Panc1 (cell line): ENCODE measurements at regions not wholly inside any gene's neighbourhood (a gene's known extent, or its start where the extent isn't known, plus 50 kb on each side); places are given as distances from the start of the nearest gene placed in this dataset.

Experiments
- ATAC-seq: fragments of 200-7000 bp; cut with Tn5 transposase; 2 replicates; pipeline ENCODE4 v1.9.1; 2020; ENCODE audit warnings: mild to moderate bottlenecking, moderate library complexity
- BruUV-seq: library from RNA; stranded (reverse); fragments of 400-500 nt; replicated peaks from 2 replicates; lab custom pipeline; 2021; lab: Mats Ljungman, UMichigan
- CTCF ChIA-PET: fragments of 300-600 bp; sonication (Branson Sonifier 250); formaldehyde crosslinking; loops from one replicate; lab custom pipeline; 2022; ENCODE audit warnings: antibody characterized with exemption; lab: Charles Lee
- POLR2A ChIA-PET: fragments of 300-600 bp; sonication (Branson Sonifier 250); formaldehyde crosslinking; loops from one replicate; lab custom pipeline; 2022; ENCODE audit warnings: antibody characterized with exemption; lab: Charles Lee
- DNase-seq: peaks from one replicate; pipeline ENCODE4 v3.0.0-alpha.2; 2010; ENCODE audit warnings: low read depth, low spot score
- H3K27ac ChIP-seq: 2 replicates; pipeline ENCODE4 v1.5.1; 2011; ENCODE audit warnings: mild to moderate bottlenecking, low read length, inconsistent platforms
- H3K27me3 ChIP-seq: fragments of 200-500 bp; sonication (Bioruptor generic); 2 replicates; pipeline ENCODE4 v1.6.0; 2014; ENCODE audit warnings: low read length, inconsistent platforms; ENCODE audit not compliant: control insufficient read depth, insufficient read depth
- H3K36me3 ChIP-seq: fragments of 200-500 bp; sonication (Bioruptor generic); 2 replicates; pipeline ENCODE4 v1.5.1; 2014; ENCODE audit warnings: inconsistent platforms, mild to moderate bottlenecking, low read length, moderate library complexity; ENCODE audit not compliant: control insufficient read depth, insufficient read depth
- H3K4me1 ChIP-seq: 2 replicates; pipeline ENCODE4 v1.5.1; 2011; ENCODE audit warnings: inconsistent platforms, mild to moderate bottlenecking, low read length, moderate library complexity; ENCODE audit not compliant: control insufficient read depth, insufficient read depth
- H3K4me3 ChIP-seq, 2 experiments: 2 replicates each; pipeline ENCODE4 v1.5.1; 2011 to 2012; ENCODE audit warnings: low read depth in 2 of 2, low read length in 2 of 2, mild to moderate bottlenecking in 2 of 2, inconsistent platforms in 1 of 2, moderate library complexity in 1 of 2
- H3K9me3 ChIP-seq: fragments of 200-500 bp; sonication (Bioruptor generic); 2 replicates; pipeline ENCODE4 v1.5.1; 2014; ENCODE audit warnings: low read depth, mild to moderate bottlenecking, inconsistent platforms, low read length, moderate library complexity; ENCODE audit not compliant: control insufficient read depth, insufficient read depth
- CTCF ChIP-seq: fragments of 450-650 bp; IDR thresholded peaks from 2 replicates; pipeline ENCODE4 v1.5.1; 2017; ENCODE audit warnings: mild to moderate bottlenecking
- POLR2AphosphoS5 ChIP-seq: IDR thresholded peaks from 2 replicates; pipeline ENCODE4 v1.6.1; 2012; ENCODE audit warnings: mild to moderate bottlenecking, low read depth, low read length, moderate library complexity
- REST ChIP-seq, 2 experiments: IDR thresholded peaks; 2 replicates each; pipeline ENCODE4 v1.6.1; 2011 to 2012; ENCODE audit warnings: low read depth in 2 of 2, control low read depth in 1 of 2, low read length in 1 of 2, mild to moderate bottlenecking in 1 of 2, moderate library complexity in 1 of 2; ENCODE audit not compliant: insufficient read depth in 1 of 2
- SIN3A ChIP-seq: IDR thresholded peaks from 2 replicates; pipeline ENCODE4 v1.6.1; 2012; ENCODE audit warnings: low read depth, mild to moderate bottlenecking, low read length, moderate library complexity, borderline replicate concordance; ENCODE audit not compliant: insufficient read depth
- TCF7L2 ChIP-seq: IDR thresholded peaks from 2 replicates; pipeline ENCODE4 v1.6.1; 2011; ENCODE audit warnings: mild to moderate bottlenecking, low read depth, low read length, inconsistent platforms
- in situ Hi-C: cut with HindIII; loops from 2 replicates; pipeline ENCODE4 v1.10.0; 2016; ENCODE audit warnings: low sequenced_read_pairs, low pct_unique_long_range_greater_than_20kb
- intact Hi-C: fragments of 100-400 bp; cut with micrococcal nuclease; formaldehyde crosslinking; loops from one replicate; pipeline ENCODE4 v1.10.0; 2022; ENCODE audit not compliant: unreplicated experiment

GRCh38 chr2:566379-567313, 110.6 kb downstream of the TMEM18 start:
- BruUV-seq, result no TSS peak

More at GRCh38 chr2:566379-567313, 110.6 kb downstream of the TMEM18 start:
- Histone ChIP-seq H3K27me3 (peaks cover 5% of the 10 kb centered on the region; the same call in 1 of the 2 replicates), H3K27ac (no peak overlapping the region), H3K4me3 (no peak overlapping the region), H3K4me1 (0 out of 2 replicates have a peak, but pooled peaks cover 3% of the 10 kb centered on the region), H3K36me3 (no peaks in the 10 kb centered on the region), H3K9me3 (no peaks in the 10 kb centered on the region)
- POLR2A ChIA-PET, result no interaction called here
- CTCF ChIA-PET, result no interaction called here
- TF ChIP-seq REST (IDR thresholded peaks at IDR 0.05; ENCODE audit: insufficient read depth in 1 of 2, low read depth in 2 of 2, low read length in 1 of 2), result no peak
- no peak for TF ChIP-seq CTCF
- TF ChIP-seq POLR2AphosphoS5, result no peak
- TF ChIP-seq SIN3A, result no peak
- TF ChIP-seq TCF7L2, result no peak
- no peak for DNase-seq
- in situ Hi-C loops (no loop called here), intact Hi-C loops (no loop called here)
- ATAC-seq, result no peak
